ENCODE measurements at regions not wholly inside any gene's neighbourhood (a gene's known extent, or its start where the extent isn't known, plus 50 kb on each side); places are given as distances from the start of the nearest gene placed in this dataset.

GRCh38 chr7:153529651-153530165, 522.5 kb upstream of the DPP6 start:
- no peak for TF ChIP-seq CTCF (IDR thresholded peaks at IDR 0.05; ENCODE audit: low read length, missing control alignments)
- DNase-seq (ENCODE audit: low read depth): no peak
- H3K4me3 ChIP-seq (replicated peaks; ENCODE audit: low read depth, low read length): no peak overlapping the region

GRCh38 chr7:153530441-153530840, 521.8 kb upstream of the DPP6 start:
- H3K4me3 ChIP-seq (replicated peaks; ENCODE audit: low read depth, low read length): no peak overlapping the region
- TF ChIP-seq CTCF (IDR thresholded peaks at IDR 0.05; ENCODE audit: low read length, missing control alignments): no peak
- DNase-seq (ENCODE audit: low read depth): no peak

- DNase-seq (ENCODE audit: low read depth): no peak
- no peak overlapping the region for H3K4me3 ChIP-seq (replicated peaks; ENCODE audit: low read depth, low read length)
- TF ChIP-seq CTCF (IDR thresholded peaks at IDR 0.05; ENCODE audit: low read length, missing control alignments): no peak
These were observed 519.9 kb upstream of the DPP6 start for GRCh38 chr7:153532326-153532725.

GRCh38 chr7:153537271-153537670, 514.9 kb upstream of the DPP6 start:
- H3K4me3 ChIP-seq (replicated peaks; ENCODE audit: low read depth, low read length): no peak overlapping the region
- no peak for DNase-seq (ENCODE audit: low read depth)
- TF ChIP-seq CTCF (IDR thresholded peaks at IDR 0.05; ENCODE audit: low read length, missing control alignments): no peak

GRCh38 chr7:153541903-153542302, 510.3 kb upstream of the DPP6 start:
- no peak for TF ChIP-seq CTCF (IDR thresholded peaks at IDR 0.05; ENCODE audit: low read length, missing control alignments)
- DNase-seq (ENCODE audit: low read depth): no peak

GRCh38 chr7:153543232-153543631, 509.0 kb upstream of the DPP6 start:
- no peak for DNase-seq (ENCODE audit: low read depth)
- no peak overlapping the region for H3K4me3 ChIP-seq (replicated peaks; ENCODE audit: low read depth, low read length)
- no peak for TF ChIP-seq CTCF (IDR thresholded peaks at IDR 0.05; ENCODE audit: low read length, missing control alignments)

More at GRCh38 chr7:153541903-153542302, 510.3 kb upstream of the DPP6 start:
- no peak overlapping the region for H3K4me3 ChIP-seq (replicated peaks; ENCODE audit: low read depth, low read length)

GRCh38 chr7:153550173-153550572, 502.0 kb upstream of the DPP6 start:
- DNase-seq (ENCODE audit: low read depth): no peak
- H3K4me3 ChIP-seq (replicated peaks; ENCODE audit: low read depth, low read length): no peak overlapping the region
- TF ChIP-seq CTCF (IDR thresholded peaks at IDR 0.05; ENCODE audit: low read length, missing control alignments): no peak

All from fibroblast of pulmonary artery (primary cell).